AG09319 (cell line): ENCODE measurements at regions not wholly inside any gene's neighbourhood (a gene's known extent, or its start where the extent isn't known, plus 50 kb on each side); places are given as distances from the start of the nearest gene placed in this dataset.

Experiments used
- DNase-seq: peaks from one replicate; pipeline ENCODE4 v3.0.0-alpha.2; 2010; ENCODE audit warnings: low read depth; ENCODE audit errors: extremely low read depth
- TF ChIP-seq, protein P1 (sequence below): IDR thresholded peaks from 2 replicates; pipeline ENCODE4 v1.5.1; 2011; ENCODE audit warnings: low read depth, mild to moderate bottlenecking, inconsistent platforms, low read length, moderate library complexity

DNA sequence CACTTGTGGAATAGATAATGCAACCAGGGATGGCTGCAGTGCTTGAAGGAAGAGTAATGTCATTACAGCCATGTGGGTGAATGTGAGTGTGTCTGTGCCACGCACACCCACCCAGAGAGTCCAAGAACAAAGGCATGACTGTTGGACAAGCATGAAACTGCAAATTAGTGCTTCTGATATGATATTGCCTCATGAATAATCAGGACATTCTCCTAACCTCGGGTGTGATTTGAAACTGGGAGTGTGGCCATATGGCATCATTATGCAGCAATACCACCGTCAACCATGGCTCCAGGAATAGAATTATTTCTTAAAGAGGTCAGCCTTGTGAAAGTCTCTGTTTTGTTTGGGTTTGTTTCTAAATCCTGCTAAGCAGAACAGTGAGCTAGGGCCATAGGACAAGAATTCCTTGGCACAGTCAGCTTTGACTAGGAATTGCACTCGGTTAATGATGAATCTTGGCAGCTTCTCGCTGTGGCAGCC, 678.0 kb upstream of the RAB6C start:
- no peak for DNase-seq
- TF ChIP-seq, protein P1, sequence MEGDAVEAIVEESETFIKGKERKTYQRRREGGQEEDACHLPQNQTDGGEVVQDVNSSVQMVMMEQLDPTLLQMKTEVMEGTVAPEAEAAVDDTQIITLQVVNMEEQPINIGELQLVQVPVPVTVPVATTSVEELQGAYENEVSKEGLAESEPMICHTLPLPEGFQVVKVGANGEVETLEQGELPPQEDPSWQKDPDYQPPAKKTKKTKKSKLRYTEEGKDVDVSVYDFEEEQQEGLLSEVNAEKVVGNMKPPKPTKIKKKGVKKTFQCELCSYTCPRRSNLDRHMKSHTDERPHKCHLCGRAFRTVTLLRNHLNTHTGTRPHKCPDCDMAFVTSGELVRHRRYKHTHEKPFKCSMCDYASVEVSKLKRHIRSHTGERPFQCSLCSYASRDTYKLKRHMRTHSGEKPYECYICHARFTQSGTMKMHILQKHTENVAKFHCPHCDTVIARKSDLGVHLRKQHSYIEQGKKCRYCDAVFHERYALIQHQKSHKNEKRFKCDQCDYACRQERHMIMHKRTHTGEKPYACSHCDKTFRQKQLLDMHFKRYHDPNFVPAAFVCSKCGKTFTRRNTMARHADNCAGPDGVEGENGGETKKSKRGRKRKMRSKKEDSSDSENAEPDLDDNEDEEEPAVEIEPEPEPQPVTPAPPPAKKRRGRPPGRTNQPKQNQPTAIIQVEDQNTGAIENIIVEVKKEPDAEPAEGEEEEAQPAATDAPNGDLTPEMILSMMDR: no peak

DNA sequence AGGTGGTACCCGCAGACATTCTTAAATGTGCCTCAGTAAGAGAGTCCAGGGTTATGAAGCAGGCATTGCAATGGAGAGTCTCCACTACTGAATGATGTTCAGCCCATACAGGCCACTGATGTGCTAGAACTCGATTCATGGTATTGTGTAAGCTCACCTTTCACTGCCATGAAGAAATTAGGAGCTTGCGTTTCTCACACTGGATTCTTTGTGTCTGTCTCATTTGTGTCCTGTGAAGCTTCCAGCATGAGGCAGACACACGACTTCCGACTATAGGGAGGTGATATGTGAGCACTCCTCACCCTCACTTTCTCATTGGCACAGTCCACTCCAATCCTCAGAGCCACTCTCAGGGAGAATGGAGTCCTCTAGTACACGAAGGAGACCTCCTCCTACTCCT, 677.4 kb upstream of the RAB6C start:
- DNase-seq: no peak
- TF ChIP-seq, protein P1: no peak

DNA sequence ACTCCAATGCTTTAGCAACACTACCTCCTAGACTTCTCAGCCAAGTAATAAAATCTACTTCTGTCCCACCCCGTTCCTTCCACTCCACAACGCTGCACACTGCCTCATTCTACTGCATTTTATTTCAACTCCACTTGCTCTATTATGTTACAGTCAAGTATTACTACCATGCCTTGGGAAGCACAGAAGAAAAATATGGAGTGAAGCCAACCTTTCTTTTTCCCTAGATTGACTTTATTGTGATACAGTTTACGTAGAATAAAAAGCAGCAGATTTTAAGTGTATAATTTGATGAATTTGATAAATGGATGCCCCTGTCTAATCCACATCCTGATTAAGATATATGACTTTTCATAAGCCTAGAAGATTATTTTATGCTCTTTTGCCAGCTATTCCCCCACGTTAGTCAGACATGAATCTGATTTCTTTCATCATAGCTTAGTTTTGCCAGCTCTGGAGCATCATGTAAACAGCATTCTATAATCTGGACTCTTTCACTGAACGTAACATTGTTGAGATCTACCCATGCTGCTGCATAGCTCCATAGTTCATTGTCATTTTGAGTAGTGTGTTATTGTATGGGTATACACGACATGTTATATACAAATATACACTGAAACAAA, 676.8 kb upstream of the RAB6C start:
- TF ChIP-seq, protein P1: no peak
- no peak for DNase-seq

DNA sequence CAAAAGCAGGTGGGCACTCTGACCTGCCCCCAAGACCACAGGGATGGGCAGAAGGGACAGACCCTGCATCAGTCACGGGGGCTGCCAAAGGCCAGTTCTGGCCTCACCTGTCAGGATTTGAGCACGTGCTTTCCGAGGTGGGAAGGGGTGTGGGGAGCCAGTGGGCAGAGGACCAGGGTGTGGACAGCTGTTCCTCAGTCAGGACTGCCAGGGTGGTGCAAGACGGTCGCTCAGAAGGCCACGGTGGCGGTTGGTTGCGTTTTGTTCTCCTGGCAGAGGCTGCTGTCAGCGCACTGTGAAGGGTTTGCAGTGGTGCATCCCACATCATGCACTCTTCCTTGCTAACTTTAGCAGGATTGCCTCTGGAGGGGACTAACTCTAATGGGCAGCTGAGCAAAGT, 665.3 kb upstream of the RAB6C start:
- DNase-seq: no peak
- TF ChIP-seq, protein P1: no peak

DNA sequence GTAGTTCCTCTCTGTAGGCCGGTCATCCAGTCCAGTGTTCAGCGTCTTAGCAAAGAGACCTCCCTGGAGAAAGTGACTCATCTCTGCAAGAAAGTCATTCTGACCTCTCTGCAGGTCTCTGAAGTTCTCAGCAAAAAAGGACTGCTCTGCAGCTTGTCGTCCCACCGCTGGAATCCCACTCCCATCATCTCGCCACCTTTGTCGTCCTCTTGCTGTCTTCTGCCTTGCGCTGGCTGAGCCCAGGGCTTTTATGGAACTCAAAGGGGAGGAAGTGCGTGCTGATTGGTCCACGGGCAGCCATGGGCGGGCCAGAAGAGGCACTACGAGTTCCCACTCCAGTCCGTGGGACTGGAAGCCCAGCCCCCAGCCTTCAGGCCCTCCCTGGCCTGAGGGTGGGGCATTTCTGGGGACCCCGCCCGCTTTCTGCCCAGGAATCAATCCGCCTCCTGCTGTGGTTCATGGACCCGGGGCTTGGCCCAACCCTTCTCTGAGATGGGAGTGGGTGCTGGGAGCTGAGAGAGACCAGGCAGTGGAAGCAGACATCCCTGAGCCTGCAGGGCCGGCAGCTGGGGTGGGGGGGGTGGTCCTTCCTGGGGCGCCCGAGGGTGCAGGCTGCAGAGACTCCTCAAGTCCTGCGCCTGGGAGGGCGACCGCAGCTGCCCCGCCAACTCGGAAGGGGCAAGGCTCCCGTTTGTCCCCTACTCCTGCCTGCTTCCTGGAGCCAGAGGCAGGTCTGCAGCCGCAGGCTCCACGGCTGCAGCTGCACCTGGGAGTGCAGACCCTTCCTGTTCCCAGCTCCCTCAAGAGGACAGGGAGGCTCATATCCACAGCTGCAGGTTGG, 660.7 kb upstream of the RAB6C start:
- no peak for DNase-seq
- TF ChIP-seq, protein P1: no peak

DNA sequence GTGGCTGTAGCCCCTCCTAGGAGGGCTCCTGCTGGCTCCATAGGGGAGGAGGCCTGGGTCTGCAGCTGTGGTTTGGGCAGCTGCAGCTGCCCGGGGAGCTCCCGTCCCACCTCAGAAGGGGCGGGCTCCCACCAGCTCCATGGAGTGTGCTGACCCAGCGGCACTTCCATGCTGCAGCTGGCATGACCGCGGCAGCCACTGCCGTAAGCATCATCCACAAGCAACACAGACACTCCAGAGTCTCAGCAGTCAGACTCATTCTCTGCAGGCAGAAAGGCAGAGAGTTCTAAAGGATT, 660.1 kb upstream of the RAB6C start:
- no peak for DNase-seq

DNA sequence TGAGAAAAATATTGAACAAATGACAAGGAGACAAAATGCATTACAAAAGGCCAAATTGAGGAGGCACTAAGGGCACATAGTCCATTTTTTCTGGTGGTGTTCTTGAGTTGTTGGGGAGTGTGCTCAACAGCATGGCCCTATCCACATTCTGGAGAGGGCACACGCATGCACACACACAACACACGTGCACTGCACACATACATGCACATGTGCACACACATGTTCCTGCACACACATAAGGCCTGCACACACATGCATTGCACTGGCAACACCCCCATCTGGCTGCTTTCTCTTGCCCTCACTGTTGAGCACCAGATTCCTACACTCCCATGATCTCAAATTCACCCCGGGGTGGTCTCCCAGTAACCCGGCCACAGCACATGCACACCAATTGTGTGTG, 659.2 kb upstream of the RAB6C start:
- DNase-seq: no peak
- TF ChIP-seq, protein P1: no peak

More for the DNA sequence above, 660.1 kb upstream of the RAB6C start:
- TF ChIP-seq, protein P1: no peak
